Neural crest cell (in vitro differentiated cells): ENCODE measurements at regions not wholly inside any gene's neighbourhood (a gene's known extent, or its start where the extent isn't known, plus 50 kb on each side); places are given as distances from the start of the nearest gene placed in this dataset.

Experiments
- DNase-seq: peaks from one replicate; pipeline ENCODE4 v3.0.0; 2021; ENCODE audit warnings: low read depth, mixed read lengths, low spot score
- H3K27ac Mint-ChIP-seq: one replicate; pipeline ENCODE4 v1.8.0; 2021; ENCODE audit warnings: mild to moderate bottlenecking, mixed read lengths; ENCODE audit not compliant: unreplicated experiment
- H3K27me3 Mint-ChIP-seq: 2 replicates; pipeline ENCODE4 v1.8.0; 2021; ENCODE audit warnings: low read depth, mild to moderate bottlenecking, mixed read lengths
- H3K36me3 Mint-ChIP-seq: 2 replicates; pipeline ENCODE4 v1.8.0; 2021; ENCODE audit warnings: low read depth, mild to moderate bottlenecking, mixed read lengths
- H3K4me1 Mint-ChIP-seq: 2 replicates; pipeline ENCODE4 v1.8.0; 2021; ENCODE audit warnings: mixed read lengths
- H3K4me3 Mint-ChIP-seq: one replicate; pipeline ENCODE4 v1.8.0; 2021; ENCODE audit warnings: mild to moderate bottlenecking, mixed read lengths
- H3K9me3 Mint-ChIP-seq: 2 replicates; pipeline ENCODE4 v1.8.0; 2021; ENCODE audit warnings: mixed read lengths
- TF ChIP-seq, protein P1 (sequence below): fragments of 200-600 bp; sonication (generic); conservative IDR thresholded peaks from 2 replicates; pipeline ENCODE4 v1.5.0; 2021; ENCODE audit warnings: antibody characterized with exemption, mild to moderate bottlenecking

DNA sequence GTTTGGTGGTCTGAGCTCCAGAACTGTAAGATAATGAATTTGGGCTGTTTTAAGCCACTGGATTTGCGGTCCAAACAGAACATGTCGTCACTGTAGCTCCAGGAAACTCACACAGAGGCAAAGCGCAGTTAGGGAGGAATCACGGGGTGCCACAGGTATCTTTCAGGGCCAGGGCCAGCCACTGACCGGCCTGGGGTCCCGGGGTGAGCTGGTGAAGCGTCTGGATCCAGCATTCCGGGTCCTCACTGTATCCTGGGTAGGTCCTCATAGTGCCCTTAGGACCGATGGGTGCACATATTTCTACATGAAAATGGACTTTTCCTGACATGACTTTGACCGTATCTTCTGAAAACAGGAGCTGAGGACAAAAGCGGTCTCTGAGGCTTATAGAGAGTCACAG is 196.0 kb upstream of the HDAC4 start:
- Mint-ChIP-seq H3K4me1 (peaks cover 11% of the 10 kb centered on the region), H3K27ac (no peak overlapping the region), H3K36me3 (no peaks in the 10 kb centered on the region), H3K9me3 (peaks cover 4% of the 10 kb centered on the region), H3K27me3 (no peaks in the 10 kb centered on the region), H3K4me3 (no peak overlapping the region)
- TF ChIP-seq, protein P1, sequence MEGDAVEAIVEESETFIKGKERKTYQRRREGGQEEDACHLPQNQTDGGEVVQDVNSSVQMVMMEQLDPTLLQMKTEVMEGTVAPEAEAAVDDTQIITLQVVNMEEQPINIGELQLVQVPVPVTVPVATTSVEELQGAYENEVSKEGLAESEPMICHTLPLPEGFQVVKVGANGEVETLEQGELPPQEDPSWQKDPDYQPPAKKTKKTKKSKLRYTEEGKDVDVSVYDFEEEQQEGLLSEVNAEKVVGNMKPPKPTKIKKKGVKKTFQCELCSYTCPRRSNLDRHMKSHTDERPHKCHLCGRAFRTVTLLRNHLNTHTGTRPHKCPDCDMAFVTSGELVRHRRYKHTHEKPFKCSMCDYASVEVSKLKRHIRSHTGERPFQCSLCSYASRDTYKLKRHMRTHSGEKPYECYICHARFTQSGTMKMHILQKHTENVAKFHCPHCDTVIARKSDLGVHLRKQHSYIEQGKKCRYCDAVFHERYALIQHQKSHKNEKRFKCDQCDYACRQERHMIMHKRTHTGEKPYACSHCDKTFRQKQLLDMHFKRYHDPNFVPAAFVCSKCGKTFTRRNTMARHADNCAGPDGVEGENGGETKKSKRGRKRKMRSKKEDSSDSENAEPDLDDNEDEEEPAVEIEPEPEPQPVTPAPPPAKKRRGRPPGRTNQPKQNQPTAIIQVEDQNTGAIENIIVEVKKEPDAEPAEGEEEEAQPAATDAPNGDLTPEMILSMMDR = no peak
- DNase-seq = no peak

DNA sequence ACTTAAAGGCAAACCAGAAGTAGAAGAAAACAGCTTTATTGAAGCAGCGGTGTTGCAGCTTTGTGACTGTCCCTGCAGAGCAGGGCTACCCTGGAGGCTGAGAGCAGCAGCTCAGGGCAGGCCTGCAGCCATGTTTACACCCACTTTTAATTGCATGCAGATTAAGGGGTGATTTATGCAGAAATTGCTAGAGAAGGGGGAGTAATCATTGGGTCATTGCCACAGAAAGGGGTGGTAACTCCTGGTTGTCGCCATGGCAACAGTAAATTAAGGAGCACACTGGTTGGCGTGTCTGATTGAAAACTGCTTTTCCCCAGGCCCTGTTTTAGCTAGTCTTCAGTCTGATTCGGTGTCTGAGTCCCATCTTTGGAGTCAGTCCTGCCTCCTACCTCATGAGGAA is 195.4 kb upstream of the HDAC4 start:
- DNase-seq = no peak
- peaks cover 6% of the 10 kb centered on the region for H3K9me3 Mint-ChIP-seq
- TF ChIP-seq, protein P1 = no peak
- H3K4me1 Mint-ChIP-seq = peaks cover 7% of the 10 kb centered on the region
- no peaks in the 10 kb centered on the region for H3K27me3 Mint-ChIP-seq
- H3K27ac Mint-ChIP-seq = no peak overlapping the region
- no peak overlapping the region for H3K4me3 Mint-ChIP-seq
- no peaks in the 10 kb centered on the region for H3K36me3 Mint-ChIP-seq

DNA sequence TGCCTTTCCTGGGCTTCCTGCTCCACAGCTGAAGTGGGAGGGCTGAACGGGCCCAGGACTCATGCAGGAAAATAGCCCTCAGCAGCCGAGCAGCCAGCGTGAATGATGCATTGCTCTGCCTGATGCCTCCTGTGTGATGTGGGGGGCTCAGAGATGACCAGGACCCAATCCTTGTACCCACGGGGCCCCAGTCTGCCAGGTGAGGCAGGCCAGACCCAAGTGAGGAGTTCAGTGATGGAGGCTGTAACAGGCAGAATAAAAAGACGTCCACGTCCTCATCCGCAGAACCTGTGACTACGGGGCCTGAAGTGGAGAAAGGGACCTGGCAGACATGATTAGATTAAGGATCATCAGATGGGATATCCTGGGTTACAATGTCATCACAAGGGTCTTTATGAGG is 194.9 kb upstream of the HDAC4 start:
- Mint-ChIP-seq H3K27ac (no peak overlapping the region), H3K4me3 (no peak overlapping the region), H3K9me3 (peaks cover 8% of the 10 kb centered on the region), H3K27me3 (no peaks in the 10 kb centered on the region), H3K36me3 (no peaks in the 10 kb centered on the region), H3K4me1 (peaks cover 7% of the 10 kb centered on the region)
- no peak for DNase-seq
- TF ChIP-seq, protein P1 = no peak

DNA sequence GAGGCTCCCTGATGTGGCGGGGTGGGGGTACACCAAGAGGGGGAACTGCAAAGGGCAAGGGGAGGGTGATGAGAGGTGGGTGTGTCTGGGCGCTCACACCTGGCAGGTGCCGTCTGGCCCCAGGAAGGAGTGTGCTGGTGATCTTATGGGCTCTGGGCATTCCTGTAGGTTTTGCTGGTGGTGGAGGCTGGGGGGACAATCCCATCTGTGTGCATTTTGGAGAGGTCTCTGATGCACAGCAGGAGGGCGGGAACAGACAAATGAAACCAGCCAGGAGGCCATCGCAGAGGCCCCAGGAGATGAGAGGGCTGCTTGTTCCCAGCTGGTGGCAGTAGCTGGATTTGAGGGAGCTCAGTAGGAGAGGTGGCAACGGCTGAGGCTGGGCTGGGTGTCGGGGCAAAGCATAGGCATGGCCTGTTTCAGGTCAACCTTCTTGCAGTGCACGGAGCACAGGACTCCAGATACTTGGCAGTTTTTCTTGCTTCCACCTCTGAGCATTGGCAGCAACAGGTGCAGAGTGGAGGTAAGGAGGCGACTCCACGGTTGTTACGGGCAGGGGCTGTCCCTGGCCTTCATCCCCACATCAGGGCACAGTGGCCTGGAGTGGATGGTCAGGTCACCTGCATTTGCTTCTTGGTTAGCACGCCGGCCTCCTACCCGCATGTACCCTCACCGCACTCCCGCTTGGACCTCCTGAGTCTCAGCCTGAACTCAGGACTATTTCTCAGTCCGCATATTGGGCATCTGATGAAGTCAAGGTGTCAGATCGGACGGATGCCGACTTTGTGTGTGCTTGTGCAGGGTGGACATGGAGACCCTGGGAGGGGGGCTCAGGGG is 194.2 kb upstream of the HDAC4 start:
- TF ChIP-seq, protein P1 = no peak
- no peak for DNase-seq
- Mint-ChIP-seq H3K36me3 (no peaks in the 10 kb centered on the region), H3K27ac (no peak overlapping the region), H3K27me3 (no peaks in the 10 kb centered on the region), H3K9me3 (peaks cover 8% of the 10 kb centered on the region), H3K4me3 (no peak overlapping the region), H3K4me1 (peaks cover 7% of the 10 kb centered on the region)

DNA sequence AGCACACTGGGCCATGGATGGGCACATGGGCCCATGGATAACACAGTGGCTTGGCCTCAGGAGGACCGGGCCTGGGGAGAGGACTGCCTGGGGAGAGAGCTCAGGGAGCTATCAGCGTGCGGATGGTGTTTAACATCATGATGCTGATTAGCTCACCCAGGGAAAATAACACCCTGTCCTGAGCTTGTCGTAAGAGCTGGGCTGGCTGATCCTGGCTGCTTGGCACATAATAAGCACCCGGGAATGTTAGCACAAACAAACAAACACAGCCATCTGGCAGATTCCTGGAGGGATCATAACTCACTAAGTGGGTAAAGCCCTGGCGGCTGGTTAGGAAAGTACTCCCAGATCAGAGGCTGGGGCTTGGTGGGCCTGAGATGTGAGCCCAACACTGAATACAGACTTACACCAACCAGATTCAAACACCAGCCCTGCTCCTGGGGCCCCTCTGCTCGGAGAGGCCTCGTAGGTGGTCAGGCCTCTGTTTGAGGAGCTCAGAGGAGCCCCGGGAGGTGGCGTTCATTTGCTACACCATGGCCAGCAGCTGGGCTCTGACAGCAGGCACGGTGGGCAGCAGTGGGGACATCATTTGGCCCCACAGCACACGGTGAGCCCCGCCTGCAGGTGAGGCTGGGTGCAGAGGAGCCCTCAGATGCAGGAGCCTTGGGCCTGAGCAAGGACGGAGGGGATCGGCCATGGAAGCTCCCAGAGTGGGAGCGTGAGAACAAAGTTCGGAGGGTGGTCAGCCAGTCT is 193.4 kb upstream of the HDAC4 start:
- DNase-seq = no peak
- no peak overlapping the region for H3K27ac Mint-ChIP-seq
- TF ChIP-seq, protein P1 = no peak
- H3K27me3 Mint-ChIP-seq = no peaks in the 10 kb centered on the region
- H3K4me1 Mint-ChIP-seq = peaks cover 7% of the 10 kb centered on the region
- H3K4me3 Mint-ChIP-seq = no peak overlapping the region
- peaks cover 8% of the 10 kb centered on the region for H3K9me3 Mint-ChIP-seq
- no peaks in the 10 kb centered on the region for H3K36me3 Mint-ChIP-seq
